Heart right ventricle (tissue), 16 donors: ENCODE measurements at regions not wholly inside any gene's neighbourhood (a gene's known extent, or its start where the extent isn't known, plus 50 kb on each side); places are given as distances from the start of the nearest gene placed in this dataset.
A peak's percentile ranks its signal among the peaks of the same experiment; 100 is the strongest.

Experiments used
- ATAC-seq, 8 donors: fragments of 200-7000 bp; cut with Tn5 transposase; one replicate each; pipeline ENCODE4 v1.9.1; 2020; ENCODE audit warnings: mild to moderate bottlenecking in 8 of 8, moderate library complexity in 8 of 8, moderate number of reproducible peaks in 1 of 8
- DNase-seq, 2 donors: peaks; one replicate each; pipeline ENCODE4 v3.0.0-alpha.2; 2020
- H3K27ac ChIP-seq, 10 donors: fragments of 200-600 bp; sonication (generic) in 2 of 10; one replicate each; pipeline versions ENCODE4 v1.5.0 to v1.8.0; 2020 to 2022; ENCODE audit warnings: mild to moderate bottlenecking in 3 of 10
- H3K27me3 ChIP-seq, 7 donors: fragments of 200-600 bp; one replicate each; pipeline ENCODE4 v1.8.0; 2021 to 2022; ENCODE audit warnings: mild to moderate bottlenecking in 2 of 7
- H3K36me3 ChIP-seq, 9 donors: fragments of 200-600 bp; sonication (generic) in 1 of 9; one replicate each; pipeline versions ENCODE4 v1.5.0 to v1.8.0; 2020 to 2022; ENCODE audit warnings: mild to moderate bottlenecking in 2 of 9
- H3K4me1 ChIP-seq, 9 donors: fragments of 200-600 bp; sonication (generic) in 1 of 9; one replicate each; pipeline versions ENCODE4 v1.5.0 to v1.8.0; 2020 to 2022; ENCODE audit warnings: mild to moderate bottlenecking in 4 of 9
- H3K4me3 ChIP-seq, 10 donors: fragments of 200-600 bp; sonication (generic) in 2 of 10; one replicate each; pipeline versions ENCODE4 v1.5.0 to v1.8.0; 2020 to 2022; ENCODE audit warnings: mild to moderate bottlenecking in 7 of 10, moderate library complexity in 2 of 10
- H3K9me3 ChIP-seq, 11 donors: fragments of 200-600 bp in 10 of 11; sonication (generic) in 2 of 11; one replicate each; pipeline versions ENCODE4 v1.5.0 to v1.8.0; 2013 to 2022; ENCODE audit warnings: mild to moderate bottlenecking in 2 of 11, control low read depth in 1 of 11, moderate library complexity in 1 of 11
- WGBS, 2 donors: extraction: QIAGEN DNeasy Blood & Tissue Kit; methylation state at CpG; one replicate each; pipeline ENCODE4 v1.1.7; 2013; ENCODE audit warnings: inconsistent platforms in 1 of 2; 5-methylcytosine and 5-hydroxymethylcytosine counted together
- intact Hi-C, 10 donors: fragments of 100-400 bp; cut with DNase I; formaldehyde crosslinking; loops; one replicate each; pipeline versions ENCODE4 v1.11.1 to v1.14.2; 2022
- TF ChIP-seq, protein P1 (sequence below), 9 donors: fragments of 200-600 bp; sonication (generic) in 2 of 9; IDR thresholded peaks; one replicate each; pipeline versions ENCODE4 v1.5.0 to v1.8.0; 2021 to 2022; ENCODE audit warnings: antibody characterized with exemption in 9 of 9, mild to moderate bottlenecking in 5 of 9, moderate library complexity in 1 of 9
- donor health status: Arrhythmogenic right ventricular cardiomyopathy.
- donor health status: ischemic (EF 13 %, LVEDD 7.1; RV severe dilation, severe dysfunction).
- donor health status: healthy with polysubstance abuse.
- donor health status: DM: no; HTN: yes; CAD: no.
- donor health status: DM: no; HTN: no; CAD: no.
- donor health status: ischemic (EF 25% LVEDD 6.9; RV normal size, moderate dysfunction).
- donor health status: ischemic (EF 25% LVEDD 5.7; RV mildly dilated, moderate dysfunction).
- donor health status: healthy.
- donor health status: DM: yes; HTN: yes; CAD: no.
- donor health status: Ischemic cardiomyopathy.
- donor health status: ischemic (EF 35%, LVEDD 5.7; RV mildly dilated, moderate dysfunction).
- donor health status: nonischemic (EF 11% LVEDD 7.7; RV severe dilation, severe dysfunction).
- donor health status: DM: yes; HTN: yes; CAD: no.
- donor health status: PGD.
- donor health status: ischemic (EF 29% LVEDD 5.4; RV normal size, mild dysfunction).
- donor health status: nonischemic (EF 23%, LVEDD 6.1; RV moderate dilation, normal function).

DNA sequence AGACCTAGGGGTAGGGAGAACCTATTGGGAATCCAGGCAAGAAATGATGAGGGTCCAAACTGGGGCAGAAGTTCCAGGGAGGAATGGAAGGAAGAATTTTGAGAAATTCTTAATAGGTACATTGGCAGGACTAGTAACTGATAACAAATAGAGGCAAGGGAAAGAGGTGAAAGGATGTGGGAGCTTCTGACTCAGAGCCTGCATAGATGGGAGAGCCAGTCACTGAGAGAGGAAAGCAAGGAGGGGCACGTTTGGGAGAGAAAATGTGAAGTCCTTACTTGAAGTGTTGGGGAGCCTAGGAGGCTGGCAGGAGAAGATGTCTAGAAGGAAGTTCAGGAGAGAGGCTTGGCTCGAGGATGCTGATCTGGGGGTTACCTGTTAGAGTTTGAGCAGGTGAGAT, 104.6 kb upstream of the NCAM1 start:
- Histone ChIP-seq H3K36me3 (no peaks in the 10 kb centered on the region), H3K27ac (no peak overlapping the region), H3K4me3 (no peak overlapping the region), H3K27me3 (no peaks in the 10 kb centered on the region), H3K9me3 (peaks cover 0 to 17% (median 1%) of the 10 kb centered on the region in 11 donors), H3K4me1 (peaks cover 0 to 35% (median 4%) of the 10 kb centered on the region in 9 donors)
- 53% methylated on average over 2 of the region's 2 CpGs for WGBS, 2 donors
- DNase-seq (no peak), ATAC-seq (no peak)
- TF ChIP-seq, protein P1, sequence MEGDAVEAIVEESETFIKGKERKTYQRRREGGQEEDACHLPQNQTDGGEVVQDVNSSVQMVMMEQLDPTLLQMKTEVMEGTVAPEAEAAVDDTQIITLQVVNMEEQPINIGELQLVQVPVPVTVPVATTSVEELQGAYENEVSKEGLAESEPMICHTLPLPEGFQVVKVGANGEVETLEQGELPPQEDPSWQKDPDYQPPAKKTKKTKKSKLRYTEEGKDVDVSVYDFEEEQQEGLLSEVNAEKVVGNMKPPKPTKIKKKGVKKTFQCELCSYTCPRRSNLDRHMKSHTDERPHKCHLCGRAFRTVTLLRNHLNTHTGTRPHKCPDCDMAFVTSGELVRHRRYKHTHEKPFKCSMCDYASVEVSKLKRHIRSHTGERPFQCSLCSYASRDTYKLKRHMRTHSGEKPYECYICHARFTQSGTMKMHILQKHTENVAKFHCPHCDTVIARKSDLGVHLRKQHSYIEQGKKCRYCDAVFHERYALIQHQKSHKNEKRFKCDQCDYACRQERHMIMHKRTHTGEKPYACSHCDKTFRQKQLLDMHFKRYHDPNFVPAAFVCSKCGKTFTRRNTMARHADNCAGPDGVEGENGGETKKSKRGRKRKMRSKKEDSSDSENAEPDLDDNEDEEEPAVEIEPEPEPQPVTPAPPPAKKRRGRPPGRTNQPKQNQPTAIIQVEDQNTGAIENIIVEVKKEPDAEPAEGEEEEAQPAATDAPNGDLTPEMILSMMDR (IDR thresholded peaks at IDR 0.05), result no peak
- intact Hi-C loops, result no loop called here

DNA sequence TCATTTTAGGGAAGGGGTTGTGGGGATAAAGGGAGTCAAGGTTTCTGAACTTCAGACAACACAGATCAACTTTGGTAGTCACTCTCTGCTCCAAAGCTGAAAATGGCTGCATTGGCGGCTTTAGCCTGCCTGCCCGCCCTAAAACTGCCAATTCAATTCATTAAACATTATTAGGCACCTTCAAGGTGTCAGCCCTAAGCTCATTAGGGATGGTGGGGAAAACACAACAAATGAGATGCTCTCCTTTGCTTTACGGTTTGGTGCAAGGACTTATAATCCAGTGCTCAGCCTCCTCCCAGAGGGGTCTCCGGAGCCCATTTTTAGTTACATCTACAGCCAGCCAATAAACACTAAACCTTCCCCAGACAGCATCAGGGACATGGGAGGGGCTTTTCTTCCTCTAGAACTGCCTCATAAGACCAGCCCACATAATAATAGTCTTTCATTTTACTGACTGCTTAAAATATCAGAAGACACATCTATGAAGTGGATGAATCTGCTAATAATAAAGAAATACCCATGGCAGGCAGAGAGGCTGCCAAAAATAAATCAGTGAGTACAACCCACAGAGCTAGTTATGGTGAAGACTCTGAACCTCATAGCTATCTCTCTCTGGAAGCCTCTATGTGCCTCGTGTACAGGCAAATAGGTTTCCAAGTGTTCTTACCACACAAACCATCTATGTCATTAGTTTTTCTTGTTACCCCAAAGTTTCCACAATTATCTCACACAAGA, 102.8 kb upstream of the NCAM1 start:
- intact Hi-C loops, result no loop called here
- no peak overlapping the region for H3K4me3 ChIP-seq
- 65 to 68% methylated on average over 5 of the region's 5 CpGs for WGBS, 2 donors

GRCh38 chr11:112859787-112860186, 101.4 kb upstream of the NCAM1 start:
- no peak overlapping the region for H3K4me3 ChIP-seq
- TF ChIP-seq, protein P1 (IDR thresholded peaks at IDR 0.05), result no peak
- peaks cover 0 to 36% (median 11%) of the 10 kb centered on the region in 9 donors for H3K4me1 ChIP-seq
- DNase-seq (no peak), ATAC-seq (no peak)
- no peaks in the 10 kb centered on the region for H3K27me3 ChIP-seq
- peaks cover 0 to 27% (median 9%) of the 10 kb centered on the region in 11 donors for H3K9me3 ChIP-seq
- intact Hi-C loops, result loop anchor here in 2 of 10 donors (10.0 kb wide), 2 partner anchors 85 to 95 kb away; no protein-coding TSS in a partner anchor
- no peak overlapping the region for H3K27ac ChIP-seq
- WGBS, 2 donors, result 73 to 76% methylated on average over 3 of the region's 3 CpGs
- no peaks in the 10 kb centered on the region for H3K36me3 ChIP-seq

More for the DNA sequence above, 102.8 kb upstream of the NCAM1 start:
- Histone ChIP-seq H3K27ac (peak overlapping the region in 3 of 10 donors; percentile 32 to 39 (median 33)), H3K27me3 (no peaks in the 10 kb centered on the region), H3K9me3 (peaks cover 0 to 27% (median 9%) of the 10 kb centered on the region in 11 donors), H3K36me3 (no peaks in the 10 kb centered on the region), H3K4me1 (peaks cover 0 to 24% (median 5%) of the 10 kb centered on the region in 9 donors)
- no peak for DNase-seq
- TF ChIP-seq, protein P1 (IDR thresholded peaks at IDR 0.05), result no peak
- peak in 3 of 8 donors; percentile 36 to 61 (median 47) for ATAC-seq

DNA sequence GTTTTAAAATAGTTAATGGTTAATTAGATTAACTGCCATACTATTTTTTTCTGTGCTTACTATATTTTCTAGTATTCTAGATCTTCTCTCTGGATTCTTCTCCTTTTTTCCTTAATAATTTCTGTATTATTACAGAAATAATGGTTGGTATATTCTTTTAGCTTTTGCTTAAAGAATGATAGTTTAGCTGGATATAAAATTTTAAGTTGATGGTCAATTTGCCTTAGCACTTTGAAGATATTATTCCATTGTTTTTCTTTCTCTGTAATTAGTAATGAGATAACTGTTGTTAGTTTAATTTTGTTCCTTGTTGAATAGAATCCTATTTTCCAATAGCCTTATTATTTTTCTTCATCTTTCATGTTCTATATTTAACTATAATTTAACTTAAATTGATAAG, 99.9 kb upstream of the NCAM1 start:
- TF ChIP-seq, protein P1 (IDR thresholded peaks at IDR 0.05), result no peak
- Histone ChIP-seq H3K36me3 (no peaks in the 10 kb centered on the region), H3K27ac (no peak overlapping the region), H3K27me3 (no peaks in the 10 kb centered on the region), H3K9me3 (peaks cover 0 to 27% (median 9%) of the 10 kb centered on the region in 11 donors), H3K4me1 (peaks cover 0 to 33% (median 11%) of the 10 kb centered on the region in 9 donors), H3K4me3 (no peak overlapping the region)
- no peak for DNase-seq
- no peak for ATAC-seq
- intact Hi-C loops, result loop anchor here in 2 of 10 donors (10.0 kb wide), 2 partner anchors 83 to 93 kb away; no protein-coding TSS in a partner anchor
